Activated naive CD8-positive, alpha-beta T cell treated with anti-CD3 and anti-CD28 coated beads, Interleukin-2, amount 10 ng/mL, durations not matched to agents 7 days and 5 days (primary cell): ENCODE measurements at regions not wholly inside any gene's neighbourhood (a gene's known extent, or its start where the extent isn't known, plus 50 kb on each side); places are given as distances from the start of the nearest gene placed in this dataset.

Source experiments
- ATAC-seq: fragments of 150-1000 bp; cut with Tn5 transposase; one replicate; pipeline ENCODE4 v1.10.0; 2021; ENCODE audit warnings: low read depth, moderate library complexity
- POLR2A ChIA-PET: fragments of 350-600 bp; sonication (Branson Sonifier 250); formaldehyde crosslinking; loops from one replicate; lab custom pipeline; 2021; ENCODE audit warnings: antibody characterized with exemption; lab: Charles Lee
- DNase-seq: peaks from one replicate; pipeline ENCODE4 v3.0.0; 2021
- H3K27ac Mint-ChIP-seq: one replicate; pipeline ENCODE4 v1.8.0; 2022; ENCODE audit warnings: mild to moderate bottlenecking, mixed read lengths
- H3K27me3 Mint-ChIP-seq: one replicate; pipeline ENCODE4 v1.8.0; 2022; ENCODE audit warnings: mild to moderate bottlenecking, moderate library complexity, mixed read lengths
- H3K36me3 Mint-ChIP-seq: one replicate; pipeline ENCODE4 v1.8.0; 2021; ENCODE audit warnings: mild to moderate bottlenecking, mixed read lengths
- H3K4me1 Mint-ChIP-seq: one replicate; pipeline ENCODE4 v1.8.0; 2021; ENCODE audit warnings: mixed read lengths
- H3K4me3 Mint-ChIP-seq: one replicate; pipeline ENCODE4 v1.8.0; 2022; ENCODE audit warnings: mild to moderate bottlenecking, moderate library complexity, mixed read lengths
- H3K9me3 Mint-ChIP-seq: one replicate; pipeline ENCODE4 v1.8.0; 2021; ENCODE audit warnings: mixed read lengths

- H3K36me3 Mint-ChIP-seq, result no peaks in the 10 kb centered on the region
- ATAC-seq, result no peak
- POLR2A ChIA-PET, result no interaction called here
- DNase-seq, result no peak
- H3K9me3 Mint-ChIP-seq, result no peaks in the 10 kb centered on the region
- peaks cover 2% of the 10 kb centered on the region for H3K4me1 Mint-ChIP-seq
- H3K27ac Mint-ChIP-seq, result no peak overlapping the region
- peaks cover 6% of the 10 kb centered on the region for H3K27me3 Mint-ChIP-seq
- H3K4me3 Mint-ChIP-seq, result no peak overlapping the region
Measured at GRCh38 chr2:129906139-129906860, 73.2 kb upstream of the RAB6C start.

- POLR2A ChIA-PET, result no interaction called here
- H3K27me3 Mint-ChIP-seq, result peaks cover 6% of the 10 kb centered on the region
- H3K36me3 Mint-ChIP-seq, result no peaks in the 10 kb centered on the region
- no peaks in the 10 kb centered on the region for H3K9me3 Mint-ChIP-seq
- peaks cover 2% of the 10 kb centered on the region for H3K4me1 Mint-ChIP-seq
- H3K4me3 Mint-ChIP-seq, result no peak overlapping the region
- DNase-seq, result no peak
- ATAC-seq, result no peak
- H3K27ac Mint-ChIP-seq, result no peak overlapping the region
Measured at GRCh38 chr2:129906861-129907235, 72.6 kb upstream of the RAB6C start.

- POLR2A ChIA-PET, result no interaction called here
- peaks cover 2% of the 10 kb centered on the region for H3K4me1 Mint-ChIP-seq
- H3K27me3 Mint-ChIP-seq, result peaks cover 6% of the 10 kb centered on the region
- DNase-seq (no peak), ATAC-seq (no peak)
- H3K9me3 Mint-ChIP-seq, result no peaks in the 10 kb centered on the region
- no peaks in the 10 kb centered on the region for H3K36me3 Mint-ChIP-seq
- no peak overlapping the region for H3K27ac Mint-ChIP-seq
- no peak overlapping the region for H3K4me3 Mint-ChIP-seq
Measured at GRCh38 chr2:129907256-129907998, 72.0 kb upstream of the RAB6C start.

GRCh38 chr2:129908721-129909373 is 70.6 kb upstream of the RAB6C start:
- POLR2A ChIA-PET, result no interaction called here
- peaks cover 6% of the 10 kb centered on the region for H3K27me3 Mint-ChIP-seq
- no peak overlapping the region for H3K27ac Mint-ChIP-seq
- no peak overlapping the region for H3K4me3 Mint-ChIP-seq
- ATAC-seq (no peak), DNase-seq (no peak)
- H3K36me3 Mint-ChIP-seq, result no peaks in the 10 kb centered on the region
- H3K9me3 Mint-ChIP-seq, result no peaks in the 10 kb centered on the region
- peaks cover 2% of the 10 kb centered on the region for H3K4me1 Mint-ChIP-seq

- Mint-ChIP-seq H3K27ac (no peak overlapping the region), H3K4me3 (no peak overlapping the region), H3K36me3 (no peaks in the 10 kb centered on the region), H3K4me1 (peaks cover 4% of the 10 kb centered on the region), H3K9me3 (no peaks in the 10 kb centered on the region), H3K27me3 (peaks cover 6% of the 10 kb centered on the region)
- no peak for ATAC-seq
- POLR2A ChIA-PET, result no interaction called here
- no peak for DNase-seq
Measured at GRCh38 chr2:129909651-129910418, 69.6 kb upstream of the RAB6C start.

GRCh38 chr2:129910446-129911362 is 68.8 kb upstream of the RAB6C start:
- no peak overlapping the region for H3K4me3 Mint-ChIP-seq
- DNase-seq (no peak), ATAC-seq (no peak)
- peaks cover 4% of the 10 kb centered on the region for H3K4me1 Mint-ChIP-seq
- no peaks in the 10 kb centered on the region for H3K9me3 Mint-ChIP-seq
- POLR2A ChIA-PET, result no interaction called here
- H3K27ac Mint-ChIP-seq, result no peak overlapping the region
- peaks cover 6% of the 10 kb centered on the region for H3K27me3 Mint-ChIP-seq
- H3K36me3 Mint-ChIP-seq, result no peaks in the 10 kb centered on the region

GRCh38 chr2:129911363-129912065 is 68.0 kb upstream of the RAB6C start:
- DNase-seq, result no peak
- no peak for ATAC-seq
- POLR2A ChIA-PET, result no interaction called here
- Mint-ChIP-seq H3K36me3 (no peaks in the 10 kb centered on the region), H3K27me3 (peaks cover 6% of the 10 kb centered on the region), H3K27ac (no peak overlapping the region), H3K9me3 (no peaks in the 10 kb centered on the region), H3K4me1 (peaks cover 4% of the 10 kb centered on the region), H3K4me3 (no peak overlapping the region)

- ATAC-seq (no peak), DNase-seq (no peak)
- Mint-ChIP-seq H3K36me3 (no peaks in the 10 kb centered on the region), H3K4me1 (peaks cover 2% of the 10 kb centered on the region), H3K27ac (no peak overlapping the region), H3K4me3 (no peak overlapping the region), H3K27me3 (peaks cover 2% of the 10 kb centered on the region), H3K9me3 (no peaks in the 10 kb centered on the region)
- POLR2A ChIA-PET, result no interaction called here
Measured at GRCh38 chr2:129912066-129912820, 67.2 kb upstream of the RAB6C start.

- ATAC-seq (no peak), DNase-seq (no peak)
- Mint-ChIP-seq H3K4me3 (no peak overlapping the region), H3K36me3 (no peaks in the 10 kb centered on the region), H3K27me3 (no peaks in the 10 kb centered on the region), H3K9me3 (peaks cover 7% of the 10 kb centered on the region), H3K27ac (no peak overlapping the region), H3K4me1 (peaks cover 2% of the 10 kb centered on the region)
- POLR2A ChIA-PET, result no interaction called here
Measured at GRCh38 chr2:129912871-129913694, 66.4 kb upstream of the RAB6C start.

GRCh38 chr2:129913695-129914495 is 65.6 kb upstream of the RAB6C start:
- Mint-ChIP-seq H3K9me3 (peaks cover 13% of the 10 kb centered on the region), H3K4me1 (peaks cover 2% of the 10 kb centered on the region), H3K27ac (no peak overlapping the region), H3K36me3 (peaks cover 2% of the 10 kb centered on the region), H3K27me3 (peaks cover 4% of the 10 kb centered on the region), H3K4me3 (no peak overlapping the region)
- DNase-seq, result no peak
- POLR2A ChIA-PET, result no interaction called here
- no peak for ATAC-seq
